Panc1 (cell line): ENCODE measurements at regions not wholly inside any gene's neighbourhood (a gene's known extent, or its start where the extent isn't known, plus 50 kb on each side); places are given as distances from the start of the nearest gene placed in this dataset.

Source experiments
- CTCF ChIP-seq: fragments of 450-650 bp; IDR thresholded peaks from 2 replicates; pipeline ENCODE4 v1.5.1; 2017; ENCODE audit warnings: mild to moderate bottlenecking
- SIN3A ChIP-seq: IDR thresholded peaks from 2 replicates; pipeline ENCODE4 v1.6.1; 2012; ENCODE audit warnings: low read depth, mild to moderate bottlenecking, low read length, moderate library complexity, borderline replicate concordance; ENCODE audit not compliant: insufficient read depth
- TCF7L2 ChIP-seq: IDR thresholded peaks from 2 replicates; pipeline ENCODE4 v1.6.1; 2011; ENCODE audit warnings: mild to moderate bottlenecking, low read depth, low read length, inconsistent platforms

DNA sequence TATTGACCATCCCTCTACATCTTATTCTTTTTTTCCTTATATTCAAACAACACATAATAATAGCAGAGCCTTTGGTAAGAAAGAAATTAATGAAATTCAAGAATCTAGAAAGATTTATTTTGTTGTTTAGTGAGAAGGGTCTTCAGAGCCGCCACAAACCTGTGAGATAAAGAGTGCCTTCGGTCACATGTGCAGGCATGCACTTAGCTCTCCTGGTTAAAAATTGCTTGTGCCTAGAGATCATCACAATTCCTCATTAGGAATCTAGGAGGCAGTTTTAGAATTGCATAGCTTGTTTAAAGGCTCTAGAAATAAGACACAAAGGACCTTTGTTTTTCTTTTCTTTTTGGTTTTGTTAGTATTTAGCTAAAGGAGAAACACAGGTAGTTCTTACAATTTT is 1948.4 kb upstream of the IGFBP7 start:
- TF ChIP-seq CTCF = no peak
- no peak for TF ChIP-seq TCF7L2
- TF ChIP-seq SIN3A = no peak
